Body of pancreas (tissue), 4 donors: ENCODE measurements at regions not wholly inside any gene's neighbourhood (a gene's known extent, or its start where the extent isn't known, plus 50 kb on each side); places are given as distances from the start of the nearest gene placed in this dataset.

Experiments used
- POLR2A ChIP-seq, 3 donors: fragments of 450-650 bp; IDR thresholded peaks; one replicate each; pipeline ENCODE4 v1.6.1; 2016; ENCODE audit warnings: antibody characterized with exemption in 3 of 3, mild to moderate bottlenecking in 2 of 3
- TF ChIP-seq, protein P1 (sequence below), 7 experiments: fragments of 450-650 bp in 4 of 7; fragments of 200-600 bp in 3 of 7; sonication (generic) in 3 of 7; IDR thresholded peaks; one replicate each; pipeline ENCODE4 v1.5.1; 2016 to 2019; ENCODE audit warnings: antibody characterized with exemption in 7 of 7

DNA sequence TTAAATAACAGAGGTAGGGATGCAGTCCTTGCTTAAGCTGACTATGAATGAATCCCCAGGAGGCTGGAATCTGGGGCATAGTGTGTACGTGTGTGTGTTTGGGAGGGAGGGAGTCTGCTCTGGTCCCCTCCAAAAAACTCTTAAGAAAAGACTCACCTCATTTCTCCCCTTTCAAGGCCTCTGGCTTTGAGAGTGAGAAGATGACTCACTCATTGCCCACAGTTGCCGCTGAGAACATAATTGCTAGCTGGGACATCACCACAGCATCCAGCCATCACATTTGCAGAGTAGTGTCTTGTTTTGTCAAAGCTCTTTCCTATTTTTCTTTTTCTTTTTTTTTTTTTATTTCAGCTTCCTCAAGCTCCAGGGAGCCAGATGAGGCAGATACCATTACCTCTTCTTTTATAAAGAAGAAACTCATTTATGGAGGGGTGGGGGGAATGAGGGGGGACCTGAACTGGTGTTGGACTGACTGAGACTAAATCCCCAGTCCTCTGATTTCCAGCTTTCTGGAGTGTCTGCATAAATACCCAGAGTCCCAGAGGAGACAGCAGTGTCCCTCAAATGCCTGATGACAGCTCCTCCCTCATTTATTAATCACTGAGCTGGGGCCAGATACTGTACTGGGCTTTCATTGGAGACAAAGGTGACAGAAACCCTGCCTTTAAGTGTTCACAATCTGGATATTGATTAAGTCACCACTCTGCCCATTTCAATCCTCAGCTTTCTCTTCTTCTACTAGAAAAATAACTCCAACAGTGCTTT lies 61.9 kb upstream of the LAS1L start:
- TF ChIP-seq, protein P1, sequence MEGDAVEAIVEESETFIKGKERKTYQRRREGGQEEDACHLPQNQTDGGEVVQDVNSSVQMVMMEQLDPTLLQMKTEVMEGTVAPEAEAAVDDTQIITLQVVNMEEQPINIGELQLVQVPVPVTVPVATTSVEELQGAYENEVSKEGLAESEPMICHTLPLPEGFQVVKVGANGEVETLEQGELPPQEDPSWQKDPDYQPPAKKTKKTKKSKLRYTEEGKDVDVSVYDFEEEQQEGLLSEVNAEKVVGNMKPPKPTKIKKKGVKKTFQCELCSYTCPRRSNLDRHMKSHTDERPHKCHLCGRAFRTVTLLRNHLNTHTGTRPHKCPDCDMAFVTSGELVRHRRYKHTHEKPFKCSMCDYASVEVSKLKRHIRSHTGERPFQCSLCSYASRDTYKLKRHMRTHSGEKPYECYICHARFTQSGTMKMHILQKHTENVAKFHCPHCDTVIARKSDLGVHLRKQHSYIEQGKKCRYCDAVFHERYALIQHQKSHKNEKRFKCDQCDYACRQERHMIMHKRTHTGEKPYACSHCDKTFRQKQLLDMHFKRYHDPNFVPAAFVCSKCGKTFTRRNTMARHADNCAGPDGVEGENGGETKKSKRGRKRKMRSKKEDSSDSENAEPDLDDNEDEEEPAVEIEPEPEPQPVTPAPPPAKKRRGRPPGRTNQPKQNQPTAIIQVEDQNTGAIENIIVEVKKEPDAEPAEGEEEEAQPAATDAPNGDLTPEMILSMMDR (IDR thresholded peaks at IDR 0.05): no peak
- TF ChIP-seq POLR2A (IDR thresholded peaks at IDR 0.05): no peak
